ACC112 (cell line): ENCODE measurements at regions not wholly inside any gene's neighbourhood (a gene's known extent, or its start where the extent isn't known, plus 50 kb on each side); places are given as distances from the start of the nearest gene placed in this dataset.
"Not testable (repeated sequence)": the region's sequence is repeated elsewhere in the genome, so short reads cannot be mapped to it uniquely, and the experiment has no call there.

Experiments
- H2AFZ ChIP-seq: fragments of 200-600 bp; sonication (generic); one replicate; pipeline ENCODE4 v1.6.0; 2017; ENCODE audit warnings: antibody characterized with exemption, low read length; ENCODE audit not compliant: unreplicated experiment
- H3K27ac ChIP-seq: fragments of 200-600 bp; sonication (generic); 2 replicates; pipeline ENCODE4 v1.5.1; 2014; ENCODE audit warnings: low read depth, mild to moderate bottlenecking, antibody characterized with exemption, low read length, moderate library complexity
- H3K27me3 ChIP-seq: fragments of 200-600 bp; sonication (generic); 2 replicates; pipeline ENCODE4 v1.6.1; 2014; ENCODE audit warnings: mild to moderate bottlenecking, antibody characterized with exemption, low read length, moderate library complexity, mixed read lengths; ENCODE audit not compliant: insufficient read depth
- H3K36me3 ChIP-seq: fragments of 200-600 bp; sonication (generic); 2 replicates; pipeline ENCODE4 v1.6.1; 2016; ENCODE audit warnings: mild to moderate bottlenecking, antibody characterized with exemption, low read length, moderate library complexity, mixed read lengths; ENCODE audit not compliant: insufficient read depth
- H3K4me1 ChIP-seq: fragments of 200-600 bp; sonication (generic); one replicate; pipeline ENCODE4 v1.6.1; 2016; ENCODE audit warnings: low read length, mixed read lengths; ENCODE audit not compliant: insufficient read depth, unreplicated experiment, control insufficient read depth
- H3K4me3 ChIP-seq: fragments of 200-600 bp; sonication (generic); 2 replicates; pipeline ENCODE4 v1.5.1; 2014; ENCODE audit warnings: mild to moderate bottlenecking, low read depth, low read length
- H3K79me2 ChIP-seq: fragments of 200-600 bp; sonication (generic); one replicate; pipeline ENCODE4 v1.6.0; 2016; ENCODE audit warnings: low read length; ENCODE audit not compliant: control insufficient read depth, unreplicated experiment, insufficient read depth

DNA sequence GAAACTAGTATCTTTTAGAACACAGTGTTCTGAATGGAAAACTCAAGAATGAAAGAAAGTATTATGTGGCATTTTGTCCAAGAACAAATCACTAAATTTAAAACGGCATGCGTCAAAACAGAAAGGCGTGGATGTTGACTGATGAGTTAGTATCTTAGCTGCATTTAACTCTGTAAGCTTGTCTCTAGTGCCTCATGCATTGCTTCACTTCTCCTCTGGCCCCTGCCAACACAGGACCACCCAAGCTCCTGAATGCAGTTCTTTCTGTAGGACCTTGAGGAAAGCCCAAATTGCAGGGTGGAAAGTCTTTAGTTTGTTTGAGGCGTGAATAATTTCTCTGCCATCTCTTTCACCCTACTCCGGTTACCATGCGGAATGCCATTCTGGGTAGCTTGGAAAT, 632.2 kb downstream of the COL12A1 start:
- peaks cover 13% of the 10 kb centered on the region for H3K4me1 ChIP-seq
- no peaks in the 10 kb centered on the region for H3K79me2 ChIP-seq
- H3K27me3 ChIP-seq, result no peaks in the 10 kb centered on the region
- H3K36me3 ChIP-seq, result no peaks in the 10 kb centered on the region
- H3K4me3 ChIP-seq, result no peak overlapping the region
- H2AFZ ChIP-seq, result no peak overlapping the region
- H3K27ac ChIP-seq, result no peak overlapping the region

DNA sequence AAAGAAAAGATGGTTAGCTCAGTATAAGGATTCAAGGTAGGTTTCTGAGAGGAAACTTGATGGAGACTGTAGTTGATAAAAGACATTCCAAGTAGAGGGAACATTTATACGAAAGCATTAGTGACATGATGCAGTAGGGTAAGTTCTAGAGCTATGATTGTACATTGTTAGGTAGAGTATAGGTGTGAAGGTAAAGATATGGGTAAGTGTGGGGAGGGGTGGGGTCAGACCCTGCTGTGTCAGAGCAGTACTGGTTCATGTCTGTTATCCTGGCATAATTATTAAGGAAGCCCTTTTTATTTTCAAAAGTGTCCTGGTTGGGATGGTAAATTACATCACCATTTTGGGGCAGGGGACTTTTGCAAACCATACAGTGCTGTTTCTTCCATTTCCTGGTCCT, 635.8 kb downstream of the COL12A1 start:
- no peaks in the 10 kb centered on the region for H3K27me3 ChIP-seq
- no peaks in the 10 kb centered on the region for H3K79me2 ChIP-seq
- no peak overlapping the region for H3K4me3 ChIP-seq
- no peaks in the 10 kb centered on the region for H3K36me3 ChIP-seq
- H3K4me1 ChIP-seq, result no peaks in the 10 kb centered on the region
- H3K27ac ChIP-seq, result no peak overlapping the region
- no peak overlapping the region for H2AFZ ChIP-seq

DNA sequence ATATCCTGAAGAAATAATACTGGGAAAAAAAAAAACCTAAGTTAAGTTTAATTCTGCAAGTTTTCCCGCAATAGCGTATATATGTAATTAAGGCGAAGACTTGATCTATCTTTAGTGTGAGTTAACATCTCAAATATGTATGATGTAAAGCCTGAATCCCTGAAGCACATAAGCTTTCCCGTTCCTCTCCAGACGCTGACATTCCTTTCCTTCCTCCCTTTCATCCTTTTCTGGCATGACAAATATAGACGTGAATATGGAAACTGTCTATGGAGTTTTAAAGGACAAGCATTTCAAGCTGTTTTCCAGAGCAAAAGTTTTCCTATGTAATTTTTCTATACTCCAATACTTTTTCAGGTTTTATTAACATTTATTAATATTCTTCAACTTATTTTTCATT, 637.0 kb downstream of the COL12A1 start:
- Histone ChIP-seq H3K4me1 (no peaks in the 10 kb centered on the region), H3K79me2 (no peaks in the 10 kb centered on the region), H3K27me3 (no peaks in the 10 kb centered on the region), H2AFZ (no peak overlapping the region), H3K27ac (no peak overlapping the region), H3K4me3 (no peak overlapping the region), H3K36me3 (no peaks in the 10 kb centered on the region)

DNA sequence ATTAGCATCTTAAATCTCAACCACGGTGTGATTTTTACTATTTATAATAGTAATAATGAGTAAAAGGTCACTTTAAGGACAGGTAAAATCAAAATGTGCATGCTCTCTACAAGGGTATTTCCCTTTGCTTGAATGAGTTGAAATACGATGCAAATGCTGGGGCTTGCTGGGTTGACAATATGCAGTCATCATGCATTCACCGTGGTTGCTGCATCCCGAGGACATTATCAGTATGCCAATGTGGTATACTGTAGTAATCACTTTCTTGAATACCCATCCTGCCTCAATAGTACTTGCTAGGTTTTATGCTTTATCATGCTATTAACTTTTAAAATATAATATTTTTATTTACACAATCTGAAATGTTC, 637.9 kb downstream of the COL12A1 start:
- not testable (repeated sequence) for H3K4me3 ChIP-seq, H3K79me2 ChIP-seq, H3K4me1 ChIP-seq, H3K36me3 ChIP-seq, H2AFZ ChIP-seq, H3K27me3 ChIP-seq, H3K27ac ChIP-seq

DNA sequence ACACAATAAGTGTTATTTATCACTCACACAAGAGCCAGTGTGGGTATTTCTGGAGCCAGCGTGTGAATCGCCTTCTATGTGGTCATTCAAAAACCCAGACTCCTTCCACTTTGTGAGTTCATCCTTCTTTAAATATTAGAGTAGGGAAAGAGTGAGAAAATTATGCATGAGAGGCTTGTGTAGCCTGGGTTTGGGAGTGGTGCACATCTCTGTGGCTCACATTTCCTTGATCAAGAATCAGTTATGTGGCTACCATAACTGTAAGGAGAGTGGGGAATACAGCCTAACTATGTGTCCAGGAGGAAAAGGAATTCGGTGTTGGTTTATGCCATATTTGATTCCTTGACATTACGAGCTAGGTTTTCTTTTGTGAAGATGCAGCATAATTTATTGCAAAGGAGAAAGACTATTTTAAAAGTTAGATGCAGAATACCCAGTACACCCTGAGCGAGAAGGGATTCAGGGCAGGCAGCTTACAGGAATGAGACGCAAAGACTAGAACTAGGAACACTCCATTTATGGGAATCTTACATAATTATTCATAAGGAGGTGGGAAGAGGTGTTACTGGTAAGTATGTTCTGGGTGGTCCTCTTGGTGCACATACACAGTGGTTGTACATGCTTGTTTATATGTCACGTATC, 638.5 kb downstream of the COL12A1 start:
- no peaks in the 10 kb centered on the region for H3K4me1 ChIP-seq
- no peak overlapping the region for H2AFZ ChIP-seq
- no peak overlapping the region for H3K27ac ChIP-seq
- no peak overlapping the region for H3K4me3 ChIP-seq
- no peaks in the 10 kb centered on the region for H3K27me3 ChIP-seq
- H3K36me3 ChIP-seq, result no peaks in the 10 kb centered on the region
- no peaks in the 10 kb centered on the region for H3K79me2 ChIP-seq

DNA sequence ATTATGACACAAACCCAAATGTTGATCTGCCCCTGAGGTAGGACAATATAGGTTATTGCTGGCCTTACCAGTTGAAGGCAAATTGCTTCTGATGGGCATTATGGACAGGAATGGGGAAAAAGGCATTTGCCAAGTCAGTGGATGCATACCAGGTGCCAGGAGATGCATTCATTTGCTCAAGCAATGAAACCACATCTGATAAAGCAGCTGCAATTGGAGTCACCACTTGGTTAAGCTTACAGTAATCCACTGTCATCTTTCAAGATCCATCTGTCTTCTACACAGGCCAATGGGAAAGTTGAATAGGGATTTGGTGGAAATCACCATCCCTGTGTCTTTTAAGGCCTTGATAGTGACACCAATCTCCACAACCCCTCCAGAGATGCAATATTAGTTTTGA, 648.6 kb downstream of the COL12A1 start:
- Histone ChIP-seq H3K79me2 (no peaks in the 10 kb centered on the region), H3K4me1 (no peaks in the 10 kb centered on the region), H2AFZ (no peak overlapping the region), H3K27ac (no peak overlapping the region), H3K4me3 (no peak overlapping the region), H3K36me3 (no peaks in the 10 kb centered on the region), H3K27me3 (no peaks in the 10 kb centered on the region)

DNA sequence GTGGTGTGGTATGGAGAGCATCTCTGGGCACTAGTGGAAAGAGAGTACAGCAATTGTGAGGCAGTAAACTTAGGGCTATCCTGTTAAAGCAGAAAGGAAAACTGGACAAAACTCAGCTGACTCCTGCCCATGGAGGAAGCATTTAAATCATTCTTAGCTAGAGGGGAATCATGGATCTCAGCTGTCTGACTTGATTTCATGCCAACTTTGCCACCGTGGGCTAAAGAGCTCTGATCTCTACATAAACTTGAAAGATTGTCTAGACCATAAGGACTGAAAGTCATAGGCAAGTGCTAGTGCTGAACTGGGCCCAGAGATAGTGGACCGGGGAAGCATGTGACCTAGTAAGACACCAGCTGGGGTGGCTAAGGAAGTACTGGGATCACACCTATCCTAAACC, 651.8 kb downstream of the COL12A1 start:
- H3K4me1 ChIP-seq, result no peaks in the 10 kb centered on the region
- H3K4me3 ChIP-seq, result no peak overlapping the region
- no peaks in the 10 kb centered on the region for H3K27me3 ChIP-seq
- no peaks in the 10 kb centered on the region for H3K79me2 ChIP-seq
- H3K36me3 ChIP-seq, result no peaks in the 10 kb centered on the region
- no peak overlapping the region for H3K27ac ChIP-seq
- no peak overlapping the region for H2AFZ ChIP-seq

DNA sequence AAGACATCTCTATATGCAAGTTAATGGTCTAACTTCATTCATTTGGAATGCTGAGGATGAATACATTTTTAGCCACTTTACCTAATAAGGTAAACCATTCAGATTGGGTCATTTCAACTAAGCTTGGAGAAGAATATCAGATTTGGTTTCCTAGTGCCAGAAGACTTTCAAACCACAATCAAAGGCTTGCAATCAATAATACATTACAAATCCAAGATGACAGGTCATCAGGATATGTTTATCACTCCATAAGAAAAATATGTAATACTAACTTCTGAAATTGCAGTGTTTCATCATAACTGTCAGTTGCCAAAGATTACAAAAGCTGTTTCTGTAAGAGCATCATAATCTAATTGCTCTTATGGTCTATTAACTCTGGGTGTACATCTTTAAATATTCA, 654.0 kb downstream of the COL12A1 start:
- Histone ChIP-seq H3K27me3 (no peaks in the 10 kb centered on the region), H3K79me2 (no peaks in the 10 kb centered on the region), H3K4me1 (no peaks in the 10 kb centered on the region), H2AFZ (no peak overlapping the region), H3K4me3 (no peak overlapping the region), H3K27ac (no peak overlapping the region), H3K36me3 (no peaks in the 10 kb centered on the region)

DNA sequence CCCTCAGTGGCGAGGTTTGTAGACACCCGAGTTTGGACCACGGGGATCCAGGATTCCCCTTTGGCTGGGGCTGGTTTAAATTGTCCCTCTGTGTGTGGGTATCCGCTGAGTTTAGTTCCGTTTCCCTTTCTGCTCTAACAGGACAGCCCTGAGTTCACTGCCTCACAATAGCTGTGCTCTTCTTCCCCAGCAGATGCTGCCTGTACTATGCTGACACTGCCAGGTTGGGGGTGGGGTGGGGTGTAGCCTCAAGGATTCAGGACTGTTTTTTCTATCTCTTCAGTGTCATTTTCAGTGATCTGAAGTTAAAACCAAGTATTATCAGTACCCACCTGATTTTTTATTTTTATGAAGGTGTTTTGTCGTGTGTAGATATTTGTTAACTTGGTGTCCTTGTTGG, 655.0 kb downstream of the COL12A1 start:
- Histone ChIP-seq H3K36me3 (no peaks in the 10 kb centered on the region), H3K4me1 (no peaks in the 10 kb centered on the region), H2AFZ (no peak overlapping the region), H3K27ac (no peak overlapping the region), H3K79me2 (no peaks in the 10 kb centered on the region), H3K4me3 (no peak overlapping the region), H3K27me3 (no peaks in the 10 kb centered on the region)

DNA sequence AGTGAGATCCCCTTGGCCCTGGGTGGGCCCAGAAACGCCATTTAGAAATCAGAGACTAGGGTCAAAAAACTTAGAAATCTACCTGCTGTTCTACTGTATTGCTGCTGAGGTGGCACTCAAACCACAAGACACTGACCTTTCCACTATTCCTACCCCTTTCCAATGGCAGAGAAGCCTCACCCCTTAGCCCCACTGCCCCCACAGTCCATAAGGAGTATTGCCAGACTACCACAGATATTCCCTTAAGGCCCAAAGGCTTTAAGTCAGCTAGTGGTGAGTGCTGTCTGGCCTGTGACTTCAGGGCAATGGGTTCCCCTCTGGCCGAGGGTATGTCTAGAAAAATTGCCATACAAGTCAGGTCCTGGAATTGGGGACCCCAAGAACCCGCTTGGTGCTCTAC, 656.1 kb downstream of the COL12A1 start:
- H3K4me3 ChIP-seq, result no peak overlapping the region
- no peak overlapping the region for H3K27ac ChIP-seq
- no peaks in the 10 kb centered on the region for H3K4me1 ChIP-seq
- no peaks in the 10 kb centered on the region for H3K79me2 ChIP-seq
- no peaks in the 10 kb centered on the region for H3K27me3 ChIP-seq
- no peak overlapping the region for H2AFZ ChIP-seq
- no peaks in the 10 kb centered on the region for H3K36me3 ChIP-seq

DNA sequence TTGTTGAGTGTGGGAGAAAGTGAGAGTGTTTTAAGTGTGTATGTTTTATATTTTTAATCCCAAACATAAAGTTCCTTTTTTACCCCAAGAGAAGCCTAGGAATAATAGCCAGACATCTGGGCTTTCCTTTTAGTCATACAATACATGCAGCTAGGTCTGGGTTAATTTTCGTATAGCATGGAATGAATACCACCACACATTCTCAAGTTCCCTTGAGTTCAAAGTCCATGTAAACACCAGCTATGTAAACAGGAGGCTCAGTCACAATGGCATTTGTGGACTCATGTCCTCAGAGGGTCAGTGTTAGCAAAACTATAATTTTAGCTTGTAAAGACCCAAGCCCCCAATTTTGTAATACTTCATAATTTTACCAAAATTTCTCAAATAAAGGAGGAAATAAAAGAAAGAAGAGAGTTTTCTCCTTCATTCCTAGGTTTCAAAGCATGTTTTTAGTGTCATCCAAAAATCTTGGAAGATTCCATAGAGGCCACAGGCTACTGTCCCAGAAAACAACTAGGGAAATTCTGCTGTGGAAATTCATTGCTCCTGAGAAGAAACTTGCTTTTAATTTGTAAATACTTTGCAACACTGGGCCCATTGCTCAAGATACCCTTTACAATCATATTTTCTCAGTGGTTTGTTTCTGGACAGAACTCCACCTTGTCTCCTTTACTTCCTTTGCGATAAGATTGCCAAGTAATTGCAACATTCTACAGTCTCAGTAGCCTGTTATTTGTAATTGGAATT, 671.2 kb downstream of the COL12A1 start:
- peaks cover 12% of the 10 kb centered on the region for H3K4me1 ChIP-seq
- no peak overlapping the region for H3K4me3 ChIP-seq
- no peaks in the 10 kb centered on the region for H3K27me3 ChIP-seq
- H3K79me2 ChIP-seq, result no peaks in the 10 kb centered on the region
- peak overlapping the region; percentile 53 for H2AFZ ChIP-seq
- peak overlapping the region; percentile 28; the same call in 1 of the 2 replicates for H3K27ac ChIP-seq
- H3K36me3 ChIP-seq, result no peaks in the 10 kb centered on the region
